ENCODE measurements at regions not wholly inside any gene's neighbourhood (a gene's known extent, or its start where the extent isn't known, plus 50 kb on each side); places are given as distances from the start of the nearest gene placed in this dataset.

DNA sequence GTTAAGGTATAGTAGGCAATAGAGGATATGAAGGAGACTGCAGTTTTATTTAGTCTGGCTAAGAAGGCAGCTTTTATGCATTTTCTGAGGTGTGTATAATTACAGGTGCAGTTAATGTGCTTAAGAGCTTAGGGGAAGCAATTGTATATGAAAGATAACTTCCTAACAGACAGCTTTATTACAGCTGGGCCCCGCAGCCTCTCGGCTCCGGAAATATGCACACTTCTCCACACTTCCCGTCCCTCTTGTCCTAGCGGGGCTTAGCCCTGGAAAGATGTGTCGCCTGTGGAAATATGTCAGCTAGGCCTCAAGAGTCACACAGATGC is 178.4 kb upstream of the ARID1B start:
- BruUV-seq (replicated peaks): no TSS peak
- ChIA-PET CTCF (no interaction called here), RAD21 (ENCODE audit: low non-redundant PET in 1 of 2, low total read pairs in 2 of 2, uncharacterized antibody in 2 of 2, unreplicated experiment in 2 of 2) (no interaction called here), POLR2A (no interaction called here)
- no peak for DNase-seq (ENCODE audit: low read depth, low spot score)
- H3K27me3 ChIP-seq (ENCODE audit: insufficient read depth, low read length): no peaks in the 10 kb centered on the region
- H3K9ac ChIP-seq (ENCODE audit: low read length): no peak overlapping the region
- intact Hi-C loops (cut with micrococcal nuclease): no loop called here
- H3K36me3 ChIP-seq (ENCODE audit: control insufficient read depth in 1 of 2, insufficient read depth in 2 of 2, low read length in 2 of 2): no peaks in the 10 kb centered on the region
- H3K4me1 ChIP-seq (ENCODE audit: control insufficient read depth in 1 of 2, insufficient read depth in 2 of 2, low read length in 2 of 2): no peaks in the 10 kb centered on the region
- no peak overlapping the region for H3K4me2 ChIP-seq (ENCODE audit: low read length)
- H3K4me3 ChIP-seq (replicated peaks in 1 of 2; ENCODE audit: low read depth in 1 of 2, low read length in 2 of 2): no peak overlapping the region
- H2AFZ ChIP-seq (ENCODE audit: low read depth, low read length, poor library complexity, severe bottlenecking): no peak overlapping the region
- no peak for ATAC-seq
- H3K9me3 ChIP-seq (ENCODE audit: control insufficient read depth in 1 of 2, insufficient read depth in 1 of 2, low read depth in 1 of 2, low read length in 2 of 2): no peaks in the 10 kb centered on the region
- no peaks in the 10 kb centered on the region for H3K79me2 ChIP-seq (ENCODE audit: insufficient read depth, low read length)
- H3K9me2 ChIP-seq (ENCODE audit: insufficient read depth): no peaks in the 10 kb centered on the region
- H4K20me1 ChIP-seq (ENCODE audit: insufficient read depth): no peaks in the 10 kb centered on the region
- no peak overlapping the region for H3K27ac ChIP-seq (ENCODE audit: low read depth, low read length)
- TF ChIP-seq EGR1 (IDR thresholded peaks at IDR 0.05; ENCODE audit: low read depth) (no peak), SRF (IDR thresholded peaks at IDR 0.05; ENCODE audit: low read depth) (no peak), CEBPB (IDR thresholded peaks at IDR 0.05; ENCODE audit: low read depth) (no peak), FOSL1 (IDR thresholded peaks at IDR 0.05; ENCODE audit: low read depth) (no peak), POLR2A (IDR thresholded peaks at IDR 0.05; ENCODE audit: borderline replicate concordance, extremely low read depth, insufficient read depth, insufficient read length) (no peak), ZNF274 (IDR thresholded peaks at IDR 0.05; ENCODE audit: low read depth, low read length) (no peak), RAD21 (IDR thresholded peaks at IDR 0.05; ENCODE audit: low read depth) (no peak), CBX3 (IDR thresholded peaks at IDR 0.05; ENCODE audit: low read depth) (no peak), ELF1 (IDR thresholded peaks at IDR 0.05; ENCODE audit: borderline replicate concordance, low read depth) (no peak), TCF7L2 (IDR thresholded peaks at IDR 0.05; ENCODE audit: borderline replicate concordance, extremely low read depth, insufficient read depth, insufficient read length) (no peak), SP1 (IDR thresholded peaks at IDR 0.05; ENCODE audit: low read depth) (no peak), SIN3A (IDR thresholded peaks at IDR 0.05; ENCODE audit: low read depth) (no peak), EZH2phosphoT487 (IDR thresholded peaks at IDR 0.05; ENCODE audit: borderline replicate concordance) (no peak), JUND (IDR thresholded peaks at IDR 0.05) (no peak), EZH2 (IDR thresholded peaks at IDR 0.05) (no peak)
- TF ChIP-seq, protein P1, sequence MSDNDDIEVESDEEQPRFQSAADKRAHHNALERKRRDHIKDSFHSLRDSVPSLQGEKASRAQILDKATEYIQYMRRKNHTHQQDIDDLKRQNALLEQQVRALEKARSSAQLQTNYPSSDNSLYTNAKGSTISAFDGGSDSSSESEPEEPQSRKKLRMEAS (IDR thresholded peaks at IDR 0.05): no peak
- TF ChIP-seq, protein P2, sequence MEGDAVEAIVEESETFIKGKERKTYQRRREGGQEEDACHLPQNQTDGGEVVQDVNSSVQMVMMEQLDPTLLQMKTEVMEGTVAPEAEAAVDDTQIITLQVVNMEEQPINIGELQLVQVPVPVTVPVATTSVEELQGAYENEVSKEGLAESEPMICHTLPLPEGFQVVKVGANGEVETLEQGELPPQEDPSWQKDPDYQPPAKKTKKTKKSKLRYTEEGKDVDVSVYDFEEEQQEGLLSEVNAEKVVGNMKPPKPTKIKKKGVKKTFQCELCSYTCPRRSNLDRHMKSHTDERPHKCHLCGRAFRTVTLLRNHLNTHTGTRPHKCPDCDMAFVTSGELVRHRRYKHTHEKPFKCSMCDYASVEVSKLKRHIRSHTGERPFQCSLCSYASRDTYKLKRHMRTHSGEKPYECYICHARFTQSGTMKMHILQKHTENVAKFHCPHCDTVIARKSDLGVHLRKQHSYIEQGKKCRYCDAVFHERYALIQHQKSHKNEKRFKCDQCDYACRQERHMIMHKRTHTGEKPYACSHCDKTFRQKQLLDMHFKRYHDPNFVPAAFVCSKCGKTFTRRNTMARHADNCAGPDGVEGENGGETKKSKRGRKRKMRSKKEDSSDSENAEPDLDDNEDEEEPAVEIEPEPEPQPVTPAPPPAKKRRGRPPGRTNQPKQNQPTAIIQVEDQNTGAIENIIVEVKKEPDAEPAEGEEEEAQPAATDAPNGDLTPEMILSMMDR (IDR thresholded peaks at IDR 0.05 in 2 of 3, conservative IDR thresholded peaks at IDR 0.05 in 1 of 3; ENCODE audit: borderline replicate concordance in 1 of 3, insufficient read depth in 1 of 3, low read depth in 2 of 3, low read length in 2 of 3): no peak
- TF ChIP-seq, protein P3, sequence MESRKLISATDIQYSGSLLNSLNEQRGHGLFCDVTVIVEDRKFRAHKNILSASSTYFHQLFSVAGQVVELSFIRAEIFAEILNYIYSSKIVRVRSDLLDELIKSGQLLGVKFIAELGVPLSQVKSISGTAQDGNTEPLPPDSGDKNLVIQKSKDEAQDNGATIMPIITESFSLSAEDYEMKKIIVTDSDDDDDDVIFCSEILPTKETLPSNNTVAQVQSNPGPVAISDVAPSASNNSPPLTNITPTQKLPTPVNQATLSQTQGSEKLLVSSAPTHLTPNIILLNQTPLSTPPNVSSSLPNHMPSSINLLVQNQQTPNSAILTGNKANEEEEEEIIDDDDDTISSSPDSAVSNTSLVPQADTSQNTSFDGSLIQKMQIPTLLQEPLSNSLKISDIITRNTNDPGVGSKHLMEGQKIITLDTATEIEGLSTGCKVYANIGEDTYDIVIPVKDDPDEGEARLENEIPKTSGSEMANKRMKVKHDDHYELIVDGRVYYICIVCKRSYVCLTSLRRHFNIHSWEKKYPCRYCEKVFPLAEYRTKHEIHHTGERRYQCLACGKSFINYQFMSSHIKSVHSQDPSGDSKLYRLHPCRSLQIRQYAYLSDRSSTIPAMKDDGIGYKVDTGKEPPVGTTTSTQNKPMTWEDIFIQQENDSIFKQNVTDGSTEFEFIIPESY (IDR thresholded peaks at IDR 0.05; ENCODE audit: extremely low read depth, insufficient replicate concordance, low read length): no peak
